ENCODE measurements at regions not wholly inside any gene's neighbourhood (a gene's known extent, or its start where the extent isn't known, plus 50 kb on each side); places are given as distances from the start of the nearest gene placed in this dataset.

- Histone ChIP-seq H3K27ac (ENCODE audit: extremely low read length, insufficient read depth, low read length) (no peak overlapping the region), H3K36me3 (replicated peaks in 1 of 2; ENCODE audit: control insufficient read depth in 1 of 2, insufficient read depth in 2 of 2, low read length in 2 of 2) (no peaks in the 10 kb centered on the region), H3K4me3 (replicated peaks in 1 of 3; ENCODE audit: insufficient read depth in 1 of 3, low read depth in 2 of 3, low read length in 3 of 3) (no peak overlapping the region), H3K4me2 (ENCODE audit: low read depth, low read length) (no peak overlapping the region), H4K20me1 (ENCODE audit: insufficient read depth, low read length) (no peaks in the 10 kb centered on the region), H3K4me1 (ENCODE audit: insufficient read depth, low read length) (peaks cover 68% of the 10 kb centered on the region), H2AFZ (ENCODE audit: low read length) (no peak overlapping the region), H3K9me3 (ENCODE audit: low read length) (no peaks in the 10 kb centered on the region), H3K79me2 (ENCODE audit: insufficient read depth, low read length) (no peaks in the 10 kb centered on the region), H3K27me3 (ENCODE audit: control insufficient read depth in 1 of 2, insufficient read depth in 2 of 2, low read length in 2 of 2) (no peaks in the 10 kb centered on the region), H3K9ac (ENCODE audit: insufficient read depth, low read depth, low read length) (no peak overlapping the region)
- WGBS (ENCODE audit: low lambda C conversion rate): 97% methylated on average over 8 of the region's 8 CpGs
- ChIA-PET CTCF (ENCODE audit: low intra/inter-chr PET ratio, low total read pairs) (no interaction called here), POLR2A (no interaction called here)
- in situ Hi-C loops (cut with HindIII; ENCODE audit: extremely low pct_ligation_motif_present, low pct_unique_long_range_greater_than_20kb): no loop called here
- no TSS peak for BruUV-seq (replicated peaks)
- ATAC-seq: no peak
- DNase-seq (ENCODE audit: low spot score): no peak
- no peak for FAIRE-seq
- intact Hi-C loops (cut with micrococcal nuclease; ENCODE audit: unreplicated experiment): no loop called here
- no peak for TF ChIP-seq AGO1 (IDR thresholded peaks at IDR 0.05; ENCODE audit: low read depth, low read length, poor library complexity, severe bottlenecking)
- no peak for TF ChIP-seq SIN3B (IDR thresholded peaks at IDR 0.05; ENCODE audit: low read length)
- TF ChIP-seq, protein P1, sequence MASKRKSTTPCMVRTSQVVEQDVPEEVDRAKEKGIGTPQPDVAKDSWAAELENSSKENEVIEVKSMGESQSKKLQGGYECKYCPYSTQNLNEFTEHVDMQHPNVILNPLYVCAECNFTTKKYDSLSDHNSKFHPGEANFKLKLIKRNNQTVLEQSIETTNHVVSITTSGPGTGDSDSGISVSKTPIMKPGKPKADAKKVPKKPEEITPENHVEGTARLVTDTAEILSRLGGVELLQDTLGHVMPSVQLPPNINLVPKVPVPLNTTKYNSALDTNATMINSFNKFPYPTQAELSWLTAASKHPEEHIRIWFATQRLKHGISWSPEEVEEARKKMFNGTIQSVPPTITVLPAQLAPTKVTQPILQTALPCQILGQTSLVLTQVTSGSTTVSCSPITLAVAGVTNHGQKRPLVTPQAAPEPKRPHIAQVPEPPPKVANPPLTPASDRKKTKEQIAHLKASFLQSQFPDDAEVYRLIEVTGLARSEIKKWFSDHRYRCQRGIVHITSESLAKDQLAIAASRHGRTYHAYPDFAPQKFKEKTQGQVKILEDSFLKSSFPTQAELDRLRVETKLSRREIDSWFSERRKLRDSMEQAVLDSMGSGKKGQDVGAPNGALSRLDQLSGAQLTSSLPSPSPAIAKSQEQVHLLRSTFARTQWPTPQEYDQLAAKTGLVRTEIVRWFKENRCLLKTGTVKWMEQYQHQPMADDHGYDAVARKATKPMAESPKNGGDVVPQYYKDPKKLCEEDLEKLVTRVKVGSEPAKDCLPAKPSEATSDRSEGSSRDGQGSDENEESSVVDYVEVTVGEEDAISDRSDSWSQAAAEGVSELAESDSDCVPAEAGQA (IDR thresholded peaks at IDR 0.05; ENCODE audit: low read depth): no peak
- TF ChIP-seq, protein P1 (CRISPR knock-in tag; IDR thresholded peaks at IDR 0.05; ENCODE audit: borderline replicate concordance): no peak
- no peak for TF ChIP-seq HMGXB3 (CRISPR knock-in tag; IDR thresholded peaks at IDR 0.05; ENCODE audit: borderline replicate concordance)
- TF ChIP-seq ZFP37 (CRISPR knock-in tag; IDR thresholded peaks at IDR 0.05; ENCODE audit: borderline replicate concordance): no peak
- TF ChIP-seq NAIF1 (CRISPR knock-in tag; IDR thresholded peaks at IDR 0.05; ENCODE audit: borderline replicate concordance): no peak
- no peak for TF ChIP-seq SP2 (CRISPR knock-in tag; IDR thresholded peaks at IDR 0.05)
- no peak for TF ChIP-seq ZKSCAN5 (CRISPR knock-in tag; IDR thresholded peaks at IDR 0.05)
- TF ChIP-seq NFYC (CRISPR knock-in tag; IDR thresholded peaks at IDR 0.05): no peak
- no peak for TF ChIP-seq KDM6A (CRISPR knock-in tag; IDR thresholded peaks at IDR 0.05; ENCODE audit: low read depth)
- no peak for TF ChIP-seq ARNTL (CRISPR knock-in tag; IDR thresholded peaks at IDR 0.05)
- no peak for TF ChIP-seq SAFB2 (CRISPR knock-in tag; IDR thresholded peaks at IDR 0.05; ENCODE audit: borderline replicate concordance, low read depth)
- TF ChIP-seq MXD3 (CRISPR knock-in tag; IDR thresholded peaks at IDR 0.05): no peak
Observed at GRCh38 chrX:10034740-10035260, 67.6 kb downstream of the CLDN34 start.
